Natural killer cell (primary cell): ENCODE measurements at regions not wholly inside any gene's neighbourhood (a gene's known extent, or its start where the extent isn't known, plus 50 kb on each side); places are given as distances from the start of the nearest gene placed in this dataset.

Experiments used
- ATAC-seq, 3 donors: fragments of 150-1000 bp in 2 of 3; fragments of 200-7000 bp in 1 of 3; cut with Tn5 transposase; 1 replicate in 1 of 3; 2 replicates in 2 of 3; pipeline ENCODE4 v1.10.0; 2021; ENCODE audit warnings: mild to moderate bottlenecking in 2 of 3, moderate library complexity in 2 of 3
- DNase-seq, 2 donors: peaks; one replicate each; pipeline versions ENCODE4 v3.0.0 to v3.0.0-alpha.2; 2013 to 2021; ENCODE audit warnings: mixed read lengths in 1 of 2
- H3K27ac ChIP-seq: one replicate; pipeline ENCODE4 v1.5.1; 2013; ENCODE audit warnings: mild to moderate bottlenecking, low read length
- H3K27me3 ChIP-seq: one replicate; pipeline ENCODE4 v1.6.1; 2013; ENCODE audit warnings: low read length; ENCODE audit not compliant: control insufficient read depth, insufficient read depth
- H3K36me3 ChIP-seq: one replicate; pipeline ENCODE4 v1.6.1; 2013; ENCODE audit warnings: low read length; ENCODE audit not compliant: control insufficient read depth, insufficient read depth
- H3K4me1 ChIP-seq: one replicate; pipeline ENCODE4 v1.6.1; 2013; ENCODE audit warnings: low read length; ENCODE audit not compliant: control insufficient read depth, insufficient read depth
- H3K4me3 ChIP-seq: one replicate; pipeline ENCODE4 v1.5.1; 2013; ENCODE audit warnings: low read length
- H3K9me3 ChIP-seq: one replicate; pipeline ENCODE4 v1.6.1; 2013; ENCODE audit warnings: low read length; ENCODE audit not compliant: control insufficient read depth, insufficient read depth
- H3K27ac Mint-ChIP-seq, 2 donors: one replicate each; pipeline ENCODE4 v1.8.0; 2022; ENCODE audit warnings: mild to moderate bottlenecking in 2 of 2, mixed read lengths in 2 of 2, moderate library complexity in 1 of 2
- H3K27me3 Mint-ChIP-seq, 2 donors: one replicate each; pipeline ENCODE4 v1.8.0; 2022; ENCODE audit warnings: low read depth in 2 of 2, mixed read lengths in 2 of 2
- H3K36me3 Mint-ChIP-seq: one replicate; pipeline ENCODE4 v1.8.0; 2022; ENCODE audit warnings: mixed read lengths
- H3K4me1 Mint-ChIP-seq, 2 donors: one replicate each; pipeline ENCODE4 v1.8.0; 2022; ENCODE audit warnings: mixed read lengths in 2 of 2
- H3K4me3 Mint-ChIP-seq: one replicate; pipeline ENCODE4 v1.8.0; 2022; ENCODE audit warnings: mild to moderate bottlenecking, moderate library complexity, mixed read lengths
- H3K9me3 Mint-ChIP-seq, 2 donors: one replicate each; pipeline ENCODE4 v1.8.0; 2022; ENCODE audit warnings: mixed read lengths in 2 of 2
- CTCF ChIP-seq: fragments of 200-600 bp; IDR thresholded peaks from one replicate; pipeline ENCODE4 v1.8.0; 2022; ENCODE audit warnings: antibody characterized with exemption
- WGBS: methylation state at CpG from one replicate; pipeline ENCODE4 v1.1.7; 2013; ENCODE audit warnings: missing lambda C conversion rate; ENCODE audit not compliant: insufficient coverage; 5-methylcytosine and 5-hydroxymethylcytosine counted together
- intact Hi-C: fragments of 100-400 bp; cut with micrococcal nuclease; formaldehyde crosslinking; loops from one replicate; pipeline ENCODE4 v1.14.2; 2022

- Histone ChIP-seq H3K9me3 (no peaks in the 10 kb centered on the region), H3K27ac (no peak overlapping the region), H3K4me1 (no peaks in the 10 kb centered on the region), H3K36me3 (no peaks in the 10 kb centered on the region), H3K27me3 (no peaks in the 10 kb centered on the region), H3K4me3 (no peak overlapping the region)
- H3K27ac Mint-ChIP-seq = no peak overlapping the region
- no peaks in the 10 kb centered on the region for H3K36me3 Mint-ChIP-seq
- no peaks in the 10 kb centered on the region for H3K4me1 Mint-ChIP-seq
- H3K9me3 Mint-ChIP-seq = no peaks in the 10 kb centered on the region
- ATAC-seq (no peak), DNase-seq (no peak)
- no peak for TF ChIP-seq CTCF
- peaks cover 11 to 13% of the 10 kb centered on the region in 2 donors for H3K27me3 Mint-ChIP-seq
- H3K4me3 Mint-ChIP-seq = no peak overlapping the region
- intact Hi-C loops = no loop called here
- 88% methylated on average over 1 of the region's 1 CpG for WGBS
Observed at GRCh38 chr2:216967889-216968288, 108.0 kb upstream of the TNP1 start.

DNA sequence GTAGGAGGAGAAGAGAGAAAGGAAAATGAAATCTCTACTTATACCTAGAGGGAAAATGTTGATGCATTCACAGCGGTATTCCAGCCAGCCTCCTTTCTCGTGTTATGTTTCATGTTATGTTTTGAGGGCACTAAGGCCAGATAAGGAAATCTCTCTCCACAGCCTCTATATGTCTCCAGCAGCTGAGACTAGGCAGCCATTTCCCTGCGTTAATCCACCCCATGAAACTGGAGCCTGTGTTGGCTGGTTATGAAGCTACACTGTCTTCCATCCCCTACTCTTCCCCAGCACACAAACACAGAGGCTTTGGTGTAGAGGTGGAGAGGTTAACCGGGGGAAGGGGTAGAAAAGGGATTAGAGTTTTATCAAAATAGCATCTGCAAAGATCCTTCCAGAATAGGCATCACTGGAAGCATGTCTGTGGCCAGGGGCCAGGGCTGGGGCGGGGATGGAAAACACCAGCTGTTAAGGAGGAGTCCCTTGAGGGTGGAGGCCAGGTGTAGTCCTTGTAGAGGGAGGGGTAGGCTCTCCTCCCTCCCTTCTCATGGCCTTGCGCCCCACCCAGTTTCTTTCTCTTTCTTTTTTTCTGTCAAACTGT, 100.9 kb upstream of the TNP1 start:
- Mint-ChIP-seq H3K27me3 (peaks cover 0 to 6% of the 10 kb centered on the region in 2 donors), H3K27ac (no peak overlapping the region), H3K4me1 (no peaks in the 10 kb centered on the region), H3K9me3 (no peaks in the 10 kb centered on the region), H3K4me3 (no peak overlapping the region), H3K36me3 (no peaks in the 10 kb centered on the region)
- H3K36me3 ChIP-seq = no peaks in the 10 kb centered on the region
- no peaks in the 10 kb centered on the region for H3K9me3 ChIP-seq
- intact Hi-C loops = no loop called here
- H3K4me3 ChIP-seq = no peak overlapping the region
- H3K27ac ChIP-seq = no peak overlapping the region
- ATAC-seq = no peak
- WGBS = 100% methylated on average over 1 of the region's 6 CpGs
- no peak for DNase-seq
- TF ChIP-seq CTCF = no peak
- H3K27me3 ChIP-seq = no peaks in the 10 kb centered on the region
- H3K4me1 ChIP-seq = no peaks in the 10 kb centered on the region

GRCh38 chr2:216959433-216959832, 99.6 kb upstream of the TNP1 start:
- Histone ChIP-seq H3K4me1 (no peaks in the 10 kb centered on the region), H3K27me3 (no peaks in the 10 kb centered on the region), H3K27ac (no peak overlapping the region), H3K36me3 (no peaks in the 10 kb centered on the region), H3K4me3 (no peak overlapping the region), H3K9me3 (no peaks in the 10 kb centered on the region)
- ATAC-seq = no peak
- peaks cover 5 to 8% of the 10 kb centered on the region in 2 donors for H3K27me3 Mint-ChIP-seq
- no peaks in the 10 kb centered on the region for H3K36me3 Mint-ChIP-seq
- DNase-seq = no peak
- no peaks in the 10 kb centered on the region for H3K4me1 Mint-ChIP-seq
- no peak for TF ChIP-seq CTCF
- H3K4me3 Mint-ChIP-seq = no peak overlapping the region
- WGBS = 40% methylated on average over 3 of the region's 3 CpGs
- no peak overlapping the region for H3K27ac Mint-ChIP-seq
- intact Hi-C loops = no loop called here
- H3K9me3 Mint-ChIP-seq = peaks cover 0 to 3% of the 10 kb centered on the region in 2 donors

DNA sequence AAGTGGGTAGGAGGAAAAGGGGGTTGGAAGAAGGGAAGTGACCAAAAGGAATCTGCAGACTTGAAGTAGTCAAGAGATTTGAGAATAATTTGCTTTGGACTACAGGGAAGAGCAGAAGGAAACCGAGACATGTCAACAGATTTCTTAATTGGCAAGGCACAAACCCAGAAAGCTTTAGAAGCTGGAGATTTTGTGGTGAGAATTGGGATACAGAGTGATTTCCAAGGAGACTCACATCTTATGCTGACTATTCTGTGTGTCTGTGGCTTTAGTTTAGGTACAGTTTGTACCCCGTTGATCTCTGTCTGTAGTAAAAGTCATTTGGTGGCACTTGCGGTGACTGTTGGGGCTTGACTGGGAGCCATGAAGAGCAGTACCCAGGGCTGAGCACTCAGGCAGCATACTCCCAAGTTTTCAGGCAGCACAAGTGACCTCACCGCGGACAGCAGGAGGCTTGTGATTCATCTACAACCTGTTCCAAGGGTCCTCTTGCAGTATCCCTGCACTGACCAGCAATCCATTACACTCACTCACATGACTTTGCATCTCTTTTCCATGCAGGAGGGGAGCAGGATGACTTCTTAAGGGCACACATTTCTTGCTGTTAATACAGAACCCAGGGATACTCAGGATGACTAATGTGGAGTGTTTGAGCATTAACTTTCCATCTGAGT, 97.1 kb upstream of the TNP1 start:
- ATAC-seq (no peak), DNase-seq (no peak)
- intact Hi-C loops = no loop called here
- H3K4me3 ChIP-seq = no peak overlapping the region
- no peaks in the 10 kb centered on the region for H3K4me1 Mint-ChIP-seq
- peaks cover 12 to 14% of the 10 kb centered on the region in 2 donors for H3K27me3 Mint-ChIP-seq
- 91% methylated on average over 5 of the region's 5 CpGs for WGBS
- H3K9me3 Mint-ChIP-seq = peaks cover 4 to 10% of the 10 kb centered on the region in 2 donors
- H3K36me3 Mint-ChIP-seq = peaks cover 7% of the 10 kb centered on the region
- H3K27ac ChIP-seq = no peak overlapping the region
- H3K4me1 ChIP-seq = no peaks in the 10 kb centered on the region
- H3K4me3 Mint-ChIP-seq = no peak overlapping the region
- no peaks in the 10 kb centered on the region for H3K36me3 ChIP-seq
- no peak for TF ChIP-seq CTCF
- peaks cover 2% of the 10 kb centered on the region for H3K9me3 ChIP-seq
- H3K27me3 ChIP-seq = no peaks in the 10 kb centered on the region
- H3K27ac Mint-ChIP-seq = no peak overlapping the region
